GM21825 (cell line): ENCODE measurements at regions not wholly inside any gene's neighbourhood (a gene's known extent, or its start where the extent isn't known, plus 50 kb on each side); places are given as distances from the start of the nearest gene placed in this dataset.
"Not testable (repeated sequence)": the region's sequence is repeated elsewhere in the genome, so short reads cannot be mapped to it uniquely, and the experiment has no call there.

Experiments
- ATAC-seq: cut with Tn5 transposase; IDR thresholded peaks from one replicate; pipeline ENCODE4 v1.9.1; 2021; ENCODE audit warnings: mild to moderate bottlenecking, moderate library complexity; ENCODE audit not compliant: unreplicated experiment

DNA sequence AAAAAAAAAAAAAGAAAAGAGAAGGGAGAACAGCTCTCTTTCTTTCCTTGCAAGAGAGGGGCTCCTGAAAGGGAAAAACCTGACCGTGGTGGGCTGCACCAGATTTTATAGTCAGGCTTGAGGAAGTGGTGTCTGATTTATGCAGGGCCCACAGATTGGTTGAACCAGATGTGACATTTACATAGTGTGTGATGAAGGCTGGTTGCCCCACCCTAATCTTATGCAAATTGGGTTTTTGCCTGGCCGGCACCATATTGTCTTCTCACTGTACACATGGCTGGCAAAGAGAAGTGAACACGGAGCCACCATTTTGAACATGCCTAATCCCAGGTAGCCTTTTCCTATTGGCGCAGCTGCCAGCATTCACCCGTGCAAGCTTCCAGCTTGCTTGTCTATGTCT, 154.4 kb downstream of the OXSM start:
- ATAC-seq = no peak

DNA sequence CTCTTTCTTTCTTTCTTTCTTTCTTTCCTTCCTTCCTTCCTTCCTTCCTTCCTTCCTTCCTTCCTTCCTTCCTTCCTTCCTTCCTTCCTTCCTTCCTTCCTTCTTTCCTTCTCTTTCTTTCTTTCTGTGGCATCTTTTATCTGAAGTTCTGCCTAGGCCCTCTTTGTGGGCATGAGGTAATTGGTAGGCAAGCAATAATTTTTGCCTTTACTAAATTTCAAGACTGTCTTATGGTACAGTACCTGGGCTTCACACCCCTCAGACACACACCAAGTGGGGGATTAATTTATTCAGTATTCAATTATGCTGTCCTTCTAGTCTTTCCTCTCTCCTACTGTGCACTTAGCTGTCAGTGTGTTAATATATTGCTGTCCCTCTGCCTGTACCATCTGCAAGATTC, 155.5 kb downstream of the OXSM start:
- ATAC-seq = no peak

DNA sequence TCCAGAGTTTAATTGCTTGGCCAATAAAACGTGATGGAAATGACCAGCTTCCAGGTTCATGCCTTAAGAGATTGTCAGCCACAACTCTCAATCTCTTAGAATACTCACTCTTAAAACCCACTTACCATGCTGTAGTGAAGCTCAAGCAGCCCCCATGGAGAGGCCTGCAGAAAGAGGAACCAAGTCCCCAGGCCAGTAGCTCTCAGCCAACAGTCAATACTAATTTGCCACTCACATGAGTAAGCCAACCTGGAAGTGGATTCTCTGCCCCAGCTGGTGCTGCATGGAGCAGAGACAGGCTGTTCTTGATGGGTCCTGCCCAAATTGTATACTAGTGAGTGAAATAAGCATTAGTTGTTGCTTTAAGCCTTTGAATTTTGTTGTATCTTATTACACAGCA, 155.9 kb downstream of the OXSM start:
- ATAC-seq = no peak

DNA sequence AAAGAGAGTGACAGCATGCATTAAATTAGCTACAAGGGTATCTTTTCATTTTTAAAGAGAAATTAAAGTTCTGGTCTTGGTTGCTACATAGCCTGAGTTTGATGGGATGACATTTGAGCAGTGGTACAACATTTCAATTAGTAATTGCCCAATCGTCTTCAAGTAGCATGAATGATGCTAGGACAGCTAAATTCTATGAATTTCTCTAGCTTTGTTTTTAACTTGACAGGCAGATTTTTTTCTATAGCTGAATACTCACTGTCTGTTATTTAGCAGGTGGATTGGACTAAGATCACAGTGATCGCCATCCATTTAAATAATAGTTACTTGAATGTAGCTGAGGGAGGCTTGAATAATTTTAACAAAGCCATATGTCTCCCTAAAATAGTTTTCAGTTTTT, 162.2 kb downstream of the OXSM start:
- no peak for ATAC-seq

DNA sequence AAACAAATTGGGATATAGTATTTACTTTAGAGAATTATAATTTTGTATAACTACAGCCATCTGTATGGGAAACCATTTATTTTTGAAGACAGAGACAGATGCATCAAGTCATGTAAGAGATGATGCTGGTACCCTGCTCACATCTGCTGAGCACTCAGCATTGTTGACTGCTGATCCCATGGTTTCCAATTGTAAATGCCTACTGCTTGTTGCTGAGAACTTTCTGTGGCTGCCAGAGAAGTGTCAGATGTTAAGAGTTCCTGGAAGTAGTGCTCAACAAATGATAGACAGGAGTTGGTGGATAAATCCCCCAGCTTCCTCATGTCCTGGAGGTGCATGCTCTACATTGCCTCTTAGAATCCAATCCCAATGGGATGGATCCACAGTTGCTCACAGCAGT, 167.1 kb downstream of the OXSM start:
- ATAC-seq = no peak

DNA sequence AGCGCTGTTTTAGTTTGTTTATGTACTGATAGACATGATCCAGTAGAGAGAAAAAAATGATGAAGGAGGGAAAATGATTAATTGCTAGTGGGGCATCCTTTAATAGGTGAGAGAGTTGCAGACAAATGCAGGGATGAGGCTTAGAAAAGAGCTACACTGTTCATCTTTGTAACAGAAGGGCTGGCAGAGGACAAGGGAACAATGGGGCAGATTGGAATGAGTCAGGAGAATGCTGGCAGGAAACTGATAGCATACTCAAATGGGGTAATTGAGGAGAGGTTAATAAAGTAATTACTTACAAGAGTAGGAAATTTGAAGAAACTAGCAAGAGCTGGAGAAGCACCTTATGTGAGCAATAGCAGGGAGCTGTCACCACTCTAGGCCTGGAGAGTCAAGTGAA, 170.9 kb downstream of the OXSM start:
- no peak for ATAC-seq

DNA sequence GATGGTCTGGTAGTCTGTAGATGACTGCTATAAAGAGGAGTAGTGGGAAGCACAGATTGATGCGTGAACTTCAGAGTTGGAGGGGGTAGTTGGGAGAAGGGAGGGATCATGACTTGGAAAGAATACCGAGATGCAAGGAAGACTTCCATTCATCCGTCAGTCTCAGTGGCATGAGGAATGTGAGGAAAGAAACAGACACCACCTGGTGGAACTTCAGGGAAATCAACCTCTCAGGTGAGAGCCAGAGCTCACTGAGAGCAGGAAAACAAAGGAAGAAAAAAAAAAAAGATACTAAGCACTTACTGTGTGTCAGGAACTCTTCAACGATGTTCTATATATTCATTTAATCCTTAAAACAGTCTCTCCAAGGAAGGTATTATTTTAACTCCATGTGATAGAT, 172.4 kb downstream of the OXSM start:
- no peak for ATAC-seq

DNA sequence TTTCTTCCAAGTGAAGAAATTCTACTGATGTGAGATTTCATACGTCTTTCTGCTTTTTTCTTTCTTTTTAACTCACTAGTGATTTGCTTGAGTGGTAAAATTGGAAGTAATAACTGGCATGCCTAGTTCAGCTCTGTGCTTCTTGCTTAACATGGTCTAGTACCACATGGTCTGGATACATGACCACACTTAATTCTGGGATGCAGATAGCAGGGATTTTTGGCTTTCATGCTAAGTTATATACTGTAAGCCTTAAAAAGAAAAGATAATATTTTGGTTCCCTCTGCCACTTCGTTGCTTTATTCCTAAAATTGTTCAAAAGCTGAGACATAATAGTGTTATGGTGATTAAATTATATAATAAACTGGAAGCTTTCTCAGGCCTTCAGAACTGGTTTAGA, 174.3 kb downstream of the OXSM start:
- ATAC-seq = no peak

DNA sequence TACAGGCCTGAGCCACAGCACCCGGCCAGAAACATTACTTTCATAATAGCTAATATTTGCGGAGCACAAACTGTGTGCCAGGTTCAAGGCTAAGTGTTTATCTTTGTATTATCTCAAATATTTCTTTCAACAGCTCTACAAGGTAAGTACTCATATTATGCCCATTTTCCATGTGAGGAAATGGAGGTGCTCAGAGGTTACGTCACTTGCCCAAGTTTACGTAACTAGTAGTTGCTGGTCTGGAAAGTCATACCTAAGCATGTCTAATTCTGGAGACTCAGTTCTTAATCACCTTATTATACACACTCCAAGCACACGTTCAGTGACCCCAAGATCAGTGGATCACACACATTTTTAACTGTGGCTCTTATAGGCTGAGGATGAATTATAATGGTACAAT, 177.5 kb downstream of the OXSM start:
- no peak for ATAC-seq

DNA sequence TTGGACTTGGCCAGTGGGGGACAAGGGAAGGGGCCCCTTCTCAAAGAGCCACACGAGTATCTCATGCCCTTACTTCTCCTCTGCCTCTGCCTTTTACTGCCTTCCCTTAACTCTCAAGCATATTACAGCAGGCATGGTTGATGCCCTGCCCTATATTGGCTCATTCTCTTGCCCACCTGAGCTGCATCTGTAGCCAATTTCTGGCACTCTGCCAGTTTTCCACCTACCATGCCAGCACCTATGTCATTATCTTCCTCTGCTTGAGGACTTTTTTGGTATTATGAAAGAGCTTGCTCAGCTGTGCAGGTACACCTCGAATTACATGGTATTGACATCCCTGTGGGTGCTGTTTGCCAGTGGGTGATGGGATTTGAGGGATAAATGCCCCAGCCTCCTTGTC, 181.8 kb downstream of the OXSM start:
- ATAC-seq = no peak

DNA sequence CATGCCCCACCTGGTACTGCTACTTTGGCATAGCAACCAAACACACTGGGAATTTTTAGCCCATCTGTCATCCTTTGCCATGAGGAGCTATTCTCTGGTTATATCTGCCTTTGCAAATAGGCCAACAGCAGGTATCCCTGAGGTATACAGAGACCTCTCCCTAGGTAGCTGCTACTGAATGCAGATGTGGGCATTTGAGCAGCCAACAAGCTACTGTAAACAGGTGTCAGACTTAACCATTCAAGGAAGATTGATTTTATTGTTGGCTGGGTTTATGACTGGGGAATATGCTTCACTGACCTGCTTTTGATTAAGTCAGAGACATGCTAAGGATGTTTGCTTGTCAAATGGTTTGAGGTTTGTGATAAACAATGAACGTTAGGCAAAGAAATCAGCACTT, 183.2 kb downstream of the OXSM start:
- no peak for ATAC-seq

DNA sequence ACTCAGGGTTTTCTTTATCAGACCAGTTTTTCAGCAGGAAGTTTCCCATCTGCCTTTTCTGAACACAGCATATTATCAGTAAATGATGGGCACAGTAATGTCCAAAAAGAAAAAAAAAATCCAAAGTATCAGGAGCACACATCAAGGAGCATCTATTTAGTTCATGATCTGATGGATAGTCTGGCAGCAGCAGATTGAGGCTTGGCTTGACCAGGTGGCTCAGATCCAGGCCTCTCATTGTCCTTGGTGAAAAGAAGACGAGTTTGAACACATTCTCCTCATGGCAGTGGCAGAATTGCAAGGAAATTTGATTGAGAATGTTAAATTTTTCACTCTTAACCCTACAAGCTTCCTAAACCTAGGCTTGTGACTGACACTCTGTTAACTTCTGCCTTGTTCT, 192.9 kb downstream of the OXSM start:
- no peak for ATAC-seq

DNA sequence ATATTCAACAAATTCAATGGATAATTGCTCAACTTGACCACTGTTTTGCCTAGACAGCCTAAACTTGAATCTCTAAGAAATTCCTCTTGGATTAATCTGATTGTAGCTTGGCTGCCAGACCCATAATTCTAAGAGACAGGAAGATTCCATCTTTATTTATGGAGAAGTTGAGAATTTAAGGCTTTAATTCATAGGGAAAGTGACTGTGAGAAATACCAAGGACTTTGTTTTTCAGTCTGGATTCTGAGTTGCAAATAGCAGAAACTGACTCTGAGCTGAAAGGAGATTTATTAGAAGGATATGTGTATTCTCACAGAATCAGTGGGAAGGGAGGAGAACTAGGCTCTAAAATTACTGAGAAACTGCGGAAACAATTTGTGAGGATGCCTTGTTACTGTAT, 195.7 kb downstream of the OXSM start:
- ATAC-seq = no peak

DNA sequence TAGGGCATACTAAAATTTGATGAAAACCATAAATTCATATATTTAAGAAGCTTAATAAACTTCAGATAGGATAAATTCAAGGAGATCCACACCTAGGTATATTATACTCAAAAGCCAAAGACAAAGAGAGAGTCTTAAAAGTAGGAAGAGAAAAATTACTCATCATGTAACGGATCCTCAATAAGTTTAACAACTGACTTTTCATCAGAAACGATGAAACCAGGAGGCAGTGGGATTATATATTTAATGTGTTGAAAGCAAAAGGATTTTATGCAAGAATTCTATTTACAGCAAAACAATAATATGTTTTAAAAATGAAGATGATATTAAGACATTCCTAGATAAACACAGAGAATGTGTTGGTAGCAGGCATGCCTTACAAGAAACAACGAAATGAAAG, 202.7 kb downstream of the OXSM start:
- no peak for ATAC-seq

DNA sequence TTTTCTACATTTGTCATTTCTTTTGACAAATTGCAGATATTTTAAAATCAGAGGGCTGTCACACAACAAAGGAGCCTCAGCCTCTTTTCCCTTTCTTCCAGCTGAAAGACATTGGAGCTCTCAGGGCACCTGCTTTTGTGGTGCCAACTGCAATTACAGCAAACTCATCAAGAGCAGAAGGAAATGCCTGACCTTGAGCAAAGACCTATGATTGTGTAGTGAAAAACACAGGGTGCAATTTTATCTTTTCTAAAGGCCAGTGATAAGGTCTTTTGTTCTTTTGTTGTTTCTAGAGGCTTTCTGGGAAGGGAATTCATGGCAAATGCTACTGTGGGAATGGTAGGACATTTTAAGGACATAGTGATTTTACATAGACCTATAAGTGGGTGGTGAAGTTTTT, 214.3 kb downstream of the OXSM start:
- ATAC-seq = no peak

DNA sequence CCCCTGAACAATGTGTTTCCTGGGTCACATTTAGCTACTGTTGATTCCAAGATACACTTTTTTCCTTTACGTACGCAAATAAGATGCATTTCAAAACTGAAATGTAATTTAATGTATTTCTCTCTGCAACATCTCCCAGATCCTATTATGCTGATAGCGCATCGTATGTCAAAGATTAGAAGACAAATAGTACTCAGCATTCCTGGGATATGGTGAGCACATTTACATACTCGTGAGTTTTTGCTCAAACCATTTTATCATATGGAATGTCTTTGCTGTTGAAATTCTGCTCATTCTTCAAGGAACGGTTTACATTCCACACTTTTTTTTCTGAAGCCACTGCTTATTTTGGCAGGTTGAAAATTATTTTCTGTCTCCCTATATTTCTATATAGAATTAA, 221.4 kb downstream of the OXSM start:
- no peak for ATAC-seq

DNA sequence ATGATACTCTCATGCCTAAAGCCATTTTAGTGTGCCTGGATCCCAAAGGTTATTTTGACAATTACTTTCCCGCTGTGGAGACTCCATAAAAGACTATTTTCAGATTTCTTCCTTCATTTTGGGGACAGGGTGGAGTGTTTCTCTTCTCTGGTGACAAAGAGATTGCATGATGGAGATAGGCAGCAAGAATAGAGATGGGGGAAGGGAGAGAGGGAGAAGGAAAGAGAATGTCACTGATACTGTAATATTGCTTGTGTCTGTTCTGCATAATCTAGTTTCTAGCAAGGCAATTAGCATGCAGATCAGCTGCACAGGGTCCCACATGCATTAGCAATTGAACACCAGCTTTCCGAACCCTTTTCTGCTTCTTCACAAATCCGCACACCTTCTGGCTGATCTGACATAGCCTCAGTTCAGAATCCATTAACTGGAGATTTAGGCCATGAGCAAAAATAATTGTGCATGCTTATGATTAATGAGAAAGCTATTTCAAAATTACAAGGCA, 222.4 kb downstream of the OXSM start:
- ATAC-seq = no peak

DNA sequence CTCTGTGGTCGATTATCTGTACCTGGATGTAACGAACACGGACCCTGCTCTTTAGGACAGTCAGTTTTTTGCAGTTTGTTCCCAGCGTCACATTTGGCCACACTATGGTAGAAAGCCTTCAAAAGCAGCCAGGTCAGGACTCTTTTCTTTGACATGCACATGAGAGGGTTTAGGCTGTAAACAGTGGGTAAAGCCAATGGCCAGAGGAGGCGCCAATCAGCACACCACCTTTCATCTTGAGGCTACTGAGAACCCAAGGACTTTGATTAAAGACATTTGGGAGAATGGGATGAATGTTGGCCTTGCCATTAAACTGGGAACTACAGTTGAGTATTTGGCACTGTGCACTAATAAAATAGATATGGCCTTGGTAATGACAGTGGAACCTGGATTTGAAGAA, 225.9 kb downstream of the OXSM start:
- ATAC-seq = no peak

DNA sequence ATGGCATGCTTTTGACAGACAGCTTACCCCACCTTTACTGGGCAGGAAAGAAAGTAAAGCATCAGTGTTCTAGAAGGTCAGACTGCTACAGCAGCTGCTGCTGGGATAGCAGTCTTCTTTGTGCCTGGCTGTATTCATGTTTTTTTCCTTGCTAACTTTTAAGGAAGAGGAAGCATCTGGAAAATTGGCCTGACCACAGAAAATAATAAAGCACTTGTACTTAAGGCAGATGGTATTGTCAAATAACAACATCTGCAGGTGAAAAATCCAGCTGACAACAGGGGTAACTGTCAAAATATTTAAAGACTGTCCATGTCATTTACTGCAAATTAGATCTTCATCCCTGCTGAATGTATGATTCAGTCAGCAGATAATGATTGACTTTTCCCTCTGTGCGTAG, 229.0 kb downstream of the OXSM start:
- no peak for ATAC-seq

DNA sequence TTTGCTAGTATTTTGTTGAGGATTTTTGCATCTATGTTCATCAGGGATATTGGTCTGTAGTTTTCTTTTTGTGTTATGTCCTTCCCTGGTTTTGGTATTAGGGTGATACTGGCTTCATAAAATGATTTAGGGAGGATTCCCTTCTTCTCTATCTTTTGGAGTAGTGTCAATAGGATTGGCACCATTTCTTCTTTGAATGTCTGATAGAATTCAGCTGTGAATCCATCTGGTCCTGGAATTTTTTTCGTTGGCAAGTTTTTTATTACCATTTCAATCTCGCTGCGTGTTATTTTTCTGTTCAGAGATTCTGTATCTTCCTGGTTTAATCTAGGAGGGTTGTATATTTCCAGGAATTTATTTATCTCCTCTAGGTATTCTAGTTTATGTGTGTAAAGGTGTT, 234.3 kb downstream of the OXSM start:
- not testable (repeated sequence) for ATAC-seq

DNA sequence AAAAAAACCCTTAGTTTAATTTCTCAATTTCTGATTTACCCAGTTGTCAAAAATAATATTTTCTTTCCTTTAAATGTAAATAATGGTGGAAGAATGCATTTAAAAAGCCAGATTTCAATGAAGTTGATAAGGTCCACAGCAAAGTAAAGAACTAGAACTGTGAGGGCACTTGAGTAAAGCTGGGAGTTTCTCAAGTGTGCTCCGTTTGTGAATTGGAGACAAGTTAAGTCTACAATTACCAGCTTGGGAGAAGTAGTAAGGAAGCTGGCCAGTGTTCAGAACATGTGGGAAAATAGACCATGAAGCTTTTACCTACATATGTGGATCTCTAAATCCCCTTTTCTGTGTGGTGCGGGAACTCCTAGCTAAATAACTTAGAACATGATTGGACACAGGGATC, 239.4 kb downstream of the OXSM start:
- ATAC-seq = no peak

DNA sequence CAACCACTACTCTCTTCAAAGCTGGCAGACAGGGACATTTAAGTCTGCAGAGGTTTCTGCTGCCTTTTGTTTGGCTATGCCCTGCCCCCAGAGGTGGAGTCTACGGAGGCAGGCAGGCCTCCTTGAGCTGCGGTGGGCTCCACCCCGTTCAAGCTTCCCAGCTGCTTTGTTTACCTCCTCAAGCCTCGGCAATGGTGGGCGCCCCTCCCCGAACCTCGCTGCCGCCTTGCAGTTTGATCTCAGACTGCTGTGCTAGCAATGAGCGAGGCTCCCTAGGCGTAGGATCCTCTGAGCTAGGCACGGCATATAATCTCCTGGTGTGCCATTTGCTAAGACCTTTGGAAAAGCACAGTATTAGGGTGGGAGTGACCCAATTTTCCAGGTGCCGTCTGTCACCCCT, 252.2 kb downstream of the OXSM start:
- not testable (repeated sequence) for ATAC-seq

DNA sequence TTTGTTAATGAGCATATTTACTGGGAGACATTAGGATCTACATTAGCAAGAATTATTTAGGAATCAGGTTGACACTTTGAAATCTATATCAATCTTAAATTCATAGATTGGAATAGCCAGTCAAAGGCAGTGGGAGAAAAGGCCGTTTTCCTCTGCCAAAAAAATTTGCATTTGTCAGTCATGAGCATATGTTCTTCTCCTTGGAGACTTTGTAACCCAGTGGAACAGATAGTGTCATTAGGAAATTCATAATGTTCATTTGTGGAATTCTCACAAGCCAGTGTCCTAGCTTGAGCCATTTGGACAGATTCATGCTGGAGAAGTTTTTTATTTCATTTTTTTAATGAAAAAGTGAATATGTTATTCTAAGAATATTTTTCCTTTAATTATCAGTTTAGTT, 260.1 kb downstream of the OXSM start:
- ATAC-seq = no peak

DNA sequence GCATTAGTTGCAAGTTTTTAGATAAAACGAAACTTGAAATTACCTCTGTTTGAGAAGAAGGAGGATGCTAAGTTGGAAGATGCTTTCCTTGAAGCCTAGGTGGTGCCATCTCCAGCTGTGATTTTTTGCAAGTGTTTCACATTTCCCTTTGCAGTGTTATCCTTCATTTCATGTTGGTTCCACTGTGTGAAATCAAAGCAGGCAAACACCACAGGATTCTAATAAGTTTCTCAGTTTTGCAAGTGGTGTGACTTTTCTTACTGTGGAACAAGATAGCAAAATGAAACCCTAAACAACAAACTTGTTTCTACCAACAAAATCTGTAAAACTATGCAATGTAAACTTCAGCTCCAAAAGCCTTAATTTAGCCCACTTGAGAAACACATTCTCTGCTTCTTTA, 260.9 kb downstream of the OXSM start:
- no peak for ATAC-seq
